Natural killer cell treated with Interleukin-12 subunit alpha and Interleukin-12 subunit beta and Interleukin-15 and Interleukin-18, amount 100 ng/mL, for 72 hours (primary cell): ENCODE measurements at regions not wholly inside any gene's neighbourhood (a gene's known extent, or its start where the extent isn't known, plus 50 kb on each side); places are given as distances from the start of the nearest gene placed in this dataset.
"Not testable (repeated sequence)": the region's sequence is repeated elsewhere in the genome, so short reads cannot be mapped to it uniquely, and the experiment has no call there.

Experiments used
- ATAC-seq, 2 donors: fragments of 150-1000 bp; cut with Tn5 transposase in 1 of 2; sonication (Bioruptor Pico), chemical (Tn5 transposase) in 1 of 2; 2 replicates each; pipeline ENCODE4 v1.10.0; 2021
- DNase-seq: peaks from one replicate; pipeline ENCODE4 v3.0.0; 2022; ENCODE audit warnings: low spot score
- H3K27ac Mint-ChIP-seq, 2 donors: 1 replicate in 1 of 2; 2 replicates in 1 of 2; pipeline ENCODE4 v1.8.0; 2022; ENCODE audit warnings: mixed read lengths in 2 of 2, mild to moderate bottlenecking in 1 of 2, moderate library complexity in 1 of 2
- H3K27me3 Mint-ChIP-seq, 2 donors: 1 replicate in 1 of 2; 2 replicates in 1 of 2; pipeline ENCODE4 v1.8.0; 2022; ENCODE audit warnings: mixed read lengths in 2 of 2
- H3K36me3 Mint-ChIP-seq: one replicate; pipeline ENCODE4 v1.8.0; 2022; ENCODE audit warnings: mixed read lengths
- H3K4me1 Mint-ChIP-seq, 2 donors: 1 replicate in 1 of 2; 2 replicates in 1 of 2; pipeline ENCODE4 v1.8.0; 2022; ENCODE audit warnings: low read depth in 2 of 2, mixed read lengths in 2 of 2, mild to moderate bottlenecking in 1 of 2
- H3K4me3 Mint-ChIP-seq: one replicate; pipeline ENCODE4 v1.8.0; 2022; ENCODE audit warnings: mixed read lengths
- H3K9me3 Mint-ChIP-seq: 2 replicates; pipeline ENCODE4 v1.8.0; 2022; ENCODE audit warnings: mixed read lengths

DNA sequence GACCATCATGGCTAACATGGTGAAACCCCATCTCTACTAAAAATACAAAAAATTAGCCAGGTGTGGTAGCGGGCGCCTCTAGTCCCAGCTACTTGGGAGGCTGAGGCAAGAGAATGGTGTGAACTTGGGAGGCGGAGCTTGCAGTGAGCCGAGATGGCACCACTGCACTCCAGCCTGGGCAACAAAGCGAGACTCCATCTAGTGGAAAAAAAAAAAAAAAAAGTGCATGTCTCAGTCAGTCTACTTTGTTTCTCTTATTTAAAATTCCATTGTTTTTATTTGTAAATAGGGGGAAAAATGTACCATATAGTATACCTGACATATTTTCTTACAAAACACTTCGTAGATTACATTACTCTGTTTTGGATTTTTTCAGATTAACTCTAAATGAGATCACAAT lies 1471.4 kb downstream of the SUCLG1 start:
- peaks cover 20% of the 10 kb centered on the region for H3K9me3 Mint-ChIP-seq
- not testable (repeated sequence) for ATAC-seq, DNase-seq, H3K27ac Mint-ChIP-seq, H3K27me3 Mint-ChIP-seq, H3K4me1 Mint-ChIP-seq, H3K36me3 Mint-ChIP-seq, H3K4me3 Mint-ChIP-seq

DNA sequence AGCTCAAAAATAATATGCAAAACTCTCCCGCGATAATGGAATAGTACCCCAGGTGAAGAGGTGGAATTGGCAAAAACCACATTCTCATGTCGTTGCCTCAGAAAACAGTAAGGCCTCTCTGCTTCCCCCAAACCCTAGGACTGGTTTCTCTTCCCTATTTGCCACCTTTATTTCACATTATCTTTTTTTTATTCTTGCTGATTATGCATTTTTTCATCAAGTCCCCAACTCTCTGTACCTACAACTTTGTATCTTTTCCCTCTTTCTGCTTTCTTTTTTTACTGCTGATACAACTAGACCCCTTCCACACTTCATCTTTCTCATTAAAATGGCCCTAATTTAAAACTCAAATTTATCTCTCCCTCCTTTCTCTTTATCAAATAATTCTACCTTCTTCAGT lies 1472.2 kb downstream of the SUCLG1 start:
- peaks cover 20% of the 10 kb centered on the region for H3K9me3 Mint-ChIP-seq
- no peaks in the 10 kb centered on the region for H3K36me3 Mint-ChIP-seq
- no peak overlapping the region for H3K4me3 Mint-ChIP-seq
- no peaks in the 10 kb centered on the region for H3K4me1 Mint-ChIP-seq
- DNase-seq (no peak), ATAC-seq (no peak)
- H3K27me3 Mint-ChIP-seq, result no peaks in the 10 kb centered on the region
- H3K27ac Mint-ChIP-seq, result no peak overlapping the region

DNA sequence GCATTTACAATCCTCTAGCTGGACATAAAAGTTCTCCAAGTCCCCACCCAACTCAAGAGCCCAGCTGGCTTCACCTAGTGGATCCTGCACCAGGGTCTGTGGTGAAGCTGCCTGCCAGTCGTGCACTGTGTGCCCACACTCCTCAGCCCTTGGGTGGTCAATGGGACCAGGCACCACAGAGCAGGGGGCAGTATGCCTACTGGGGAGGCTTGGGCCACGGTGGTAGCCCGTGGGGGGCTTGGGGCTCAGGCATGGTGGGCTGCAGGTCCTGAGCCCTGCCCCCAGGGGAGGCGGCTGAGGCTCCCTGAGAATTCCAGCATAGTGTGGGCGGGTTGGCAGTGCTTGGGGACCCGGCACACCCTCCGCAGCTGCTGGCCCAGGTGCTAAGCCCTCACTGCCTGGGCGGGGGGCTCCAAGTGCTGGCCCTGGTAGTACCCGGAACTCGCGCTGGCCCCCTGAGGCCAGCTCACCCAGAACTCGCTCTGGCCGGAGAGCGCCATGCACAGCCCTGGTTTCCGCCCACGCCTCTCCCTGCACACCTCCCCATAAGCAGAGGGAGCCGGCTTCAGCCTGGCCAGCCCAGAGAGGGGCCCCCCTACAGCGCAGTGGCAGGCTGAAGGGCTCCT lies 1473.4 kb downstream of the SUCLG1 start:
- DNase-seq, result no peak
- no peaks in the 10 kb centered on the region for H3K27me3 Mint-ChIP-seq
- H3K9me3 Mint-ChIP-seq, result peaks cover 16% of the 10 kb centered on the region
- no peaks in the 10 kb centered on the region for H3K4me1 Mint-ChIP-seq
- no peaks in the 10 kb centered on the region for H3K36me3 Mint-ChIP-seq
- H3K27ac Mint-ChIP-seq, result no peak overlapping the region
- ATAC-seq, result peak in 1 of 2 donors; percentile 20
- no peak overlapping the region for H3K4me3 Mint-ChIP-seq

DNA sequence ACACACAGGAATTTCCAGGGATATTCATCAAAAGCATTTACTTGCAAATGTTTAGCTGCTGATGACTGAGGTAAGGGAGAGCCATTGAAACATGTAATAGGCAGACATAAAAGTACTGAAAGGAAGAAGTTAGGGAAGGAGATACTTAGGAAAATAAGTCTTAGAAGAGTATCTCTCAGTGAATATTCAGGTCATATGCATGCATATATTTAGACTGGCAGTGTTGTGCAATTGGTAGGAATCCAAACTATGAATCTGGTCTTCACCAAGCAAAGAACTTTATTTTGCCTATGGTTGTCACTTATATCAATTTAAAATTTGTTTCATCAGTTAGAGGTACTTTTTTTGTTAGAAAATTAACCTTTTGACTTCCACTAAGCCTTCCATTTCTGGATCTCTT lies 1490.7 kb downstream of the SUCLG1 start:
- Mint-ChIP-seq H3K4me1 (no peaks in the 10 kb centered on the region), H3K27me3 (no peaks in the 10 kb centered on the region), H3K27ac (no peak overlapping the region), H3K9me3 (peaks cover 5% of the 10 kb centered on the region), H3K36me3 (peaks cover 4% of the 10 kb centered on the region), H3K4me3 (no peak overlapping the region)
- DNase-seq (no peak), ATAC-seq (no peak)

DNA sequence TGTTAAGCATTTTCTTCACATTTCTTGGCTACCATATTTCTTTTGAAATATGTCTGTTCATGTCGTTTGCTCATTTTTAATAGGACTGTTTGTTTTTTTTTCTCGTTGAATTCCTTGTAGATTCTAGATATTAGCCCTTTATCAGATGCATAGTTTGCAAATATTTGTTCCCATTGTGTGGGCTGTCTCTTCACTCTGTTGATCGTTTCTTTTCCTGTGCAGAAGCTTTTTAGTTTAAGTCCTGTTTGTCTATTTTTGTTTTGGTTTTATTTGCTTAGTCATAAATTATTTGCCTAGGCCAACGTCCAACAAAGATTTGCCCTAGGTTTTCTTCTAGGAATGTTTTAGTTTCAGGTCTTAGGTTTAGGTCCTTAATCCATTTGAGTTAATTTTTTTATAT lies 1494.7 kb downstream of the SUCLG1 start:
- Mint-ChIP-seq H3K4me3 (no peak overlapping the region), H3K9me3 (peaks cover 10% of the 10 kb centered on the region), H3K27ac (no peak overlapping the region), H3K36me3 (peaks cover 4% of the 10 kb centered on the region), H3K4me1 (no peaks in the 10 kb centered on the region), H3K27me3 (no peaks in the 10 kb centered on the region)
- DNase-seq, result no peak
- ATAC-seq, result no peak

DNA sequence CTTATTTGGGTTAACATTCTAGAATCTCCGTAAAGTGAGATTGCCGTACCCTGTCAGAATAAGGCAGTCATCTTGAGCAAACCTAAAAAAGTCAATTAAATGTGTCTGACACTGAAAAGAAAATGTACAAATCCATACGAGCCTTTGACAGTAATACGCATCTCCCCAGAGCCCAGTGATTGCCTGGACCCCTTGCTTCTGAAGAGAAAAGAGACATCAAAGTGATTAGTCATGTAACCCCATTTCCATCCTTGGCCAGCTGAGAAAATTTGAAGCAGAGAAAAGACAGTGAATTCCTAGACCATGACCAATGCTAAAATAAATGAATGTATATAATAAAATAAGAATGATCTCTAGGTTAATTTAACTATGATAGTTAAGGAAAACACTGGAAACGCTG lies 1499.4 kb downstream of the SUCLG1 start:
- Mint-ChIP-seq H3K4me3 (no peak overlapping the region), H3K9me3 (peaks cover 13% of the 10 kb centered on the region), H3K4me1 (no peaks in the 10 kb centered on the region), H3K36me3 (peaks cover 4% of the 10 kb centered on the region), H3K27me3 (no peaks in the 10 kb centered on the region), H3K27ac (no peak overlapping the region)
- no peak for DNase-seq
- ATAC-seq, result no peak

DNA sequence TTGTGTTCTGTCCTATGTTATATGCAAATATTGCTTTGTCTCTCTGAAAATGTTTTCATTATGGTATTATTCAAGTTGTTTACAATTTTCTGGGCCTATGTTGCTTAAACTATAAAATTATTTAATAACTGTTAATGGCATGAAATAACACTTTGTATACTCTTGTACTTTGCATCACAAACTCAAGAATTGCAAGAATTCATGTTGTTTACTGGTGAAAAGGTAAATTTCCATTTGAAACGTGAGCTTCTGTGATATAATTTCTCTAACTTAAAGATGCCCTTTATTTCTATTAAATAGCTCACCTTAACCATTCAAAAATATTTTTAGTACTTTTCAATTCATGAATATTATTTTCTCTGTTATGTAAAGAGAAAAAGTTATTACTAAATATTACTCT lies 1504.2 kb downstream of the SUCLG1 start:
- Mint-ChIP-seq H3K4me1 (no peaks in the 10 kb centered on the region), H3K9me3 (peaks cover 3% of the 10 kb centered on the region), H3K27me3 (no peaks in the 10 kb centered on the region), H3K4me3 (no peak overlapping the region), H3K36me3 (no peaks in the 10 kb centered on the region), H3K27ac (no peak overlapping the region)
- ATAC-seq, result no peak
- DNase-seq, result no peak

DNA sequence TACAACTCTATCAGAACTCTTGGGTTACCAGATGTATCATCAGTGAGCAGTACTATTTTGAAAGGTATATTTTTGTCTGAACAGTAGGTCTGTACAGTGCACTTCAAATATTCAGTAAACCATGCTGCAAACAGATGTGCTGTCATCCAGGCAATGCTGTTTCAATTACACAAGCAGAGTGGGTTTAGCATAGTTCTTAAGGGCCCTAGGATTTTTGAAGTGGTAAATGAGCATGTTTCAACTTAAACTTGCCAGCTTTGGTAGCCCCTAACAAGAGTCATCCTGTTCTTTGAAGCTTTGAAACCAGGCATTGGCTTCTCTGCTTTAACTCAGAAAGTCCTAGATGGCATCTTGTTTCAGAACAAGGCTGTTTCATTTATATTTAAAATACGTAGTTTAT lies 1519.9 kb downstream of the SUCLG1 start:
- ATAC-seq, result no peak
- no peak overlapping the region for H3K27ac Mint-ChIP-seq
- H3K4me1 Mint-ChIP-seq, result no peaks in the 10 kb centered on the region
- H3K36me3 Mint-ChIP-seq, result no peaks in the 10 kb centered on the region
- no peak overlapping the region for H3K4me3 Mint-ChIP-seq
- H3K9me3 Mint-ChIP-seq, result peaks cover 23% of the 10 kb centered on the region
- H3K27me3 Mint-ChIP-seq, result no peaks in the 10 kb centered on the region
- DNase-seq, result no peak

DNA sequence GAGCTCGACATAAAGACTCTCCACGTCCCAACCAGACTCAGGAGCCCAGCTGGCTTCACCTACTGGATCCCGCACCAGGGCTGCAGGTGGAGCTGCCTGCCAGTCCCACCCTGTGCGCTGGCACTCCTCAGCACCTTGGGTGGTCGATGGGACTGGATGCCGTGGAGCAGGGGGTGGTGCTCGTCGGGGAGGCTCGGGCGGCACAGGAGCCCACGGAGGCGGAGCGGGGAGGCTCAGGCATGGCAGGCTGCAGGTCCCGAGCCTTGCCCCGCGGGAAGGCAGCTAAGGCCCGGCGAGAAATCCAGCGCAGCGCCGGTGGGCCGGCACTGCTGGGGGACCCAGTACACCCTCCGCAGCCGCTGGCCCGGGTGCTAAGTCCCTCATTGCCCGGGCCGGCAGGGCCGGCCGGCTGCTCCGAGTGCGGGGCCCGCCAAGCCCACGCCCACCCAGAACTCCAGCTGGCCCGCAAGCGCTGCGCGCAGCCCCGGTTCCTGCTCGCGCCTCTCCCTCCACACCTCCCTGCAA lies 1520.7 kb downstream of the SUCLG1 start:
- not testable (repeated sequence) for ATAC-seq, H3K4me3 Mint-ChIP-seq, H3K27ac Mint-ChIP-seq, DNase-seq, H3K4me1 Mint-ChIP-seq, H3K36me3 Mint-ChIP-seq, H3K27me3 Mint-ChIP-seq
- H3K9me3 Mint-ChIP-seq, result peaks cover 20% of the 10 kb centered on the region

DNA sequence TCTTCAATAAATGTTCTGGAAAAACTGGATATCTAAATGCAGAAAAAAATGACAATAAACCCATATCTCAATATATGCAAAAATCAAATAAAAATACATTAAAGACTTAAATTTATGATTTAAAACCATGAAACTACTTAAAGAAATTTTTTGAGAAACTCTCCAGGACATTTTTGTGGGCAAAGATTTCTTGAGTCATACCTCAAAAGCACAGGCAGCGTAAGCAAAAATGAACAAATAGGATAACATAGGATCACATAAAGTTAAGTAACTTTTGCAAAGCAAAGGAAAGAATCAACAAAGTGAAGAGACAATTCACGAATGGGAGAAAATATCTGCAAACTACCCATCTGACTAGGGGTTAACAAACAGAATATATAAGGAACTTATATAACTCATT lies 1545.5 kb downstream of the SUCLG1 start:
- Mint-ChIP-seq H3K36me3 (no peaks in the 10 kb centered on the region), H3K4me1 (no peaks in the 10 kb centered on the region), H3K27me3 (no peaks in the 10 kb centered on the region), H3K27ac (no peak overlapping the region), H3K4me3 (no peak overlapping the region), H3K9me3 (peaks cover 24% of the 10 kb centered on the region)
- DNase-seq (no peak), ATAC-seq (no peak)

DNA sequence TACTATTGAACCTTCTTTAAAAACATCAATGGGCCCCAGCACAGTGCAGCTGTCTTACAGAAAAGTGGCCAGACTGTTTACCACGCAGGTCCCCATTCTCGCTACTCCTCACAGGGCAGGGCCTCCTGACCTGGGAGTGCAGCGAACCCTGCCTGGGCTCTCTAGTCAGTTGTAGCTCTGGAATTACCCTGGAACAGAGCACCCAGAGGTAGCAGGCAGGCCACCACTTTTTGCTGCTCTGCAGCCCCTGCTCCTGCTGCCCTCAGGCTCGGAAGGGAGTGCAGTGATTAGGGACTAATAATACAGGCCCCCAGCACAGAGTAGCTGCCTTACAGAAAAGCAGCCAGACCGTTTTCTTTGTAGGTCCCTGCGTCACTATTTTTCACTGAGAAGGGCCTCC lies 1563.0 kb downstream of the SUCLG1 start:
- peaks cover 14% of the 10 kb centered on the region for H3K9me3 Mint-ChIP-seq
- H3K27ac Mint-ChIP-seq, result no peak overlapping the region
- no peak for ATAC-seq
- no peak overlapping the region for H3K4me3 Mint-ChIP-seq
- H3K27me3 Mint-ChIP-seq, result no peaks in the 10 kb centered on the region
- DNase-seq, result no peak
- peaks cover 7% of the 10 kb centered on the region for H3K36me3 Mint-ChIP-seq
- no peaks in the 10 kb centered on the region for H3K4me1 Mint-ChIP-seq

DNA sequence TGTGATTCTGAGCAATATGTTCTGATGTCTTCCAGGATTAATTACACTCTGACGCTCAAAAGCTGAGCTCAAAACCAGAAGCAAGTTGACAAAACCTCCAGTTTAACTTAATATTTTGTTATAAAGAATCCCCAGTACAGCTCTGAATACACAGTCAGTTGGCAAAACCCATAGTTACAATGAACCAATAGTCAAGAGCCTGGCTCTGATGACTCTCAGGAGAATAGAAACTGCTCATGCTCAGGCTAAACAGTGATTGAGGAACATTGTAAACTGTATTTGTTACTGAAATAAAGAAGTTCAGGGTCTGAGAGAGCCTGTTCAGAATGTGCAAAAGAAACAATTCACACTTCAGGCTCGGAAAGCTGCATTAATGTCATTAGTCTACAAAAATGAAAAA lies 1565.9 kb downstream of the SUCLG1 start:
- no peak overlapping the region for H3K27ac Mint-ChIP-seq
- H3K36me3 Mint-ChIP-seq, result no peaks in the 10 kb centered on the region
- no peaks in the 10 kb centered on the region for H3K27me3 Mint-ChIP-seq
- ATAC-seq (no peak), DNase-seq (no peak)
- H3K9me3 Mint-ChIP-seq, result peaks cover 4% of the 10 kb centered on the region
- no peak overlapping the region for H3K4me3 Mint-ChIP-seq
- H3K4me1 Mint-ChIP-seq, result no peaks in the 10 kb centered on the region

DNA sequence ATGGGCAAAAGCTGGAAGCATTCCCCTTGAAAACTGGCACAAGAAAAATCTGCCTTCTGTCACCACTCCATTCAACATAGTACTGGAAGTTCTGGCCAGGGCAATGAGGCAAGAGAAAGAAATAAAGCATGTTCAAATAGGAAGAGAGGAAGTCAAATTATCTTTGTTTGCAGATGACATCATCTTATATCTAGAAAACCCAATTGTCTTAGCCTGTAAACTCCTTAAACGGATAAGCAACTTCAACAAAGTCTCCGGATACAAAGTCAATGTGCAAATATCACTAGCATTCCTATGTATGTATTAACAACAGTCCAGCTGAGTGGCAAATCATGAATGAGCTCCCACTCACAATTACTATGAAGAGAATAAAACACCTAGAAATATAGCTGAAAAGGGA lies 1579.3 kb downstream of the SUCLG1 start:
- no peak for DNase-seq
- Mint-ChIP-seq H3K9me3 (peaks cover 34% of the 10 kb centered on the region), H3K27ac (no peak overlapping the region), H3K4me1 (no peaks in the 10 kb centered on the region), H3K36me3 (peaks cover 29% of the 10 kb centered on the region), H3K4me3 (no peak overlapping the region), H3K27me3 (no peaks in the 10 kb centered on the region)
- ATAC-seq, result no peak

DNA sequence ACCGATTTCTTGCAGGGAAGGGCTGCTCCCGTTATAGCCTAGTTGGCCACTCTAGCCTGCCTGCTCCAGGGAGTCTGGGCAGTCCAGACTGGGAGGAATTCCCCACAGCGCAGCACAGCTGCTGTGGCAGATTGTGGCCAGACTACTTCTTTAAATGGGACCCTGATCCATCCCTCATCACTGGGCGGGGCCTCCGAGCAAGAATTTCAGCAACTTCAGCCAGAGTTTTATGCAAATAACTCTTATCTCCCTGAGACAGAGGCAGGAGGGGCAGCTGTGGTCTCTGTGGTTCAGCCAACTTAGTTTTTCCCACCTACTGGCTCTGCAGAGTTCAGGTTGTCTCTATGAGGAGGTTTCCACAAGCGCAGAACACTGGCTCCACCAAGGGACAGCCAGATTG lies 1583.2 kb downstream of the SUCLG1 start:
- ATAC-seq, result no peak
- no peak for DNase-seq
- Mint-ChIP-seq H3K27ac (no peak overlapping the region), H3K4me3 (no peak overlapping the region), H3K4me1 (no peaks in the 10 kb centered on the region), H3K27me3 (no peaks in the 10 kb centered on the region), H3K36me3 (peaks cover 29% of the 10 kb centered on the region), H3K9me3 (peaks cover 26% of the 10 kb centered on the region)

DNA sequence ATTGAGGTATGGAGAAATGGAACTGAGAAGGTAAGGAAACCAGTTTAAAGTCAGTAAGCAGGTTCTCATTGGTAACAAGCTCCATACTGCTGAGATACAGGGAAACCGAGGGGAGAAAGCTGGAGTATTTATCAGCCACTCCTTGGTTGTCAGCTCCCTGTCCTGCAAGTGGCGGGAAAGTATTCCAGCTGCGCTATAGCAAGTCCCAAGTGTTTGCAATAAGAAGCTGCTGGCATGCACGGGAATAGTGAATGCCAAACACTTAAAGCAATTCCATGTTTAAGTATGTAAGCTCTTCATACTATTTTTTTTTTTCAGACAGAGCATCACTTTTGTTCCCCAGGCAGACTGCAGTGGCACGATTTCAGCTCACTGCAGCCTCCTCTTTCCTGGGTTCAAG lies 1601.1 kb downstream of the SUCLG1 start:
- peaks cover 4% of the 10 kb centered on the region for H3K36me3 Mint-ChIP-seq
- H3K4me3 Mint-ChIP-seq, result no peak overlapping the region
- no peak for DNase-seq
- ATAC-seq, result no peak
- no peaks in the 10 kb centered on the region for H3K27me3 Mint-ChIP-seq
- peaks cover 7% of the 10 kb centered on the region for H3K9me3 Mint-ChIP-seq
- H3K4me1 Mint-ChIP-seq, result no peaks in the 10 kb centered on the region
- H3K27ac Mint-ChIP-seq, result no peak overlapping the region
